Esophagus squamous epithelium (tissue), 4 donors: ENCODE measurements at regions not wholly inside any gene's neighbourhood (a gene's known extent, or its start where the extent isn't known, plus 50 kb on each side); places are given as distances from the start of the nearest gene placed in this dataset.
"Not testable (repeated sequence)": the region's sequence is repeated elsewhere in the genome, so short reads cannot be mapped to it uniquely, and the experiment has no call there.

Experiments used
- CTCF ChIP-seq, 6 experiments: fragments of 450-650 bp in 4 of 6; fragments of 200-600 bp in 2 of 6; sonication (generic) in 2 of 6; IDR thresholded peaks; one replicate each; pipeline ENCODE4 v1.5.1; 2016 to 2019; ENCODE audit warnings: antibody characterized with exemption in 6 of 6, mild to moderate bottlenecking in 4 of 6, moderate library complexity in 4 of 6
- POLR2A ChIP-seq, 4 donors: fragments of 450-650 bp; IDR thresholded peaks; one replicate each; pipeline ENCODE4 v1.6.1; 2017; ENCODE audit warnings: antibody characterized with exemption in 4 of 4, mild to moderate bottlenecking in 4 of 4, moderate library complexity in 3 of 4

- not testable (repeated sequence) for TF ChIP-seq CTCF, POLR2A (IDR thresholded peaks at IDR 0.05)
These were observed 242.6 kb downstream of the FOXD4L6 start for GRCh38 chr9:40885858-40886257.
